Stimulated activated memory B cell treated with anti-CD40 and anti-IgM and Interleukin-4, amounts not matched to agents 10 μg/mL and 1 μg/mL and 100 μg/mL, for 72 hours (primary cell): ENCODE measurements at regions not wholly inside any gene's neighbourhood (a gene's known extent, or its start where the extent isn't known, plus 50 kb on each side); places are given as distances from the start of the nearest gene placed in this dataset.
"Not testable (repeated sequence)": the region's sequence is repeated elsewhere in the genome, so short reads cannot be mapped to it uniquely, and the experiment has no call there.

Source experiments
- ATAC-seq: fragments of 150-1000 bp; cut with Tn5 transposase; 2 replicates; pipeline ENCODE4 v1.10.0; 2021
- H3K27ac Mint-ChIP-seq: one replicate; pipeline ENCODE4 v1.8.0; 2022; ENCODE audit warnings: mild to moderate bottlenecking, mixed read lengths
- H3K27me3 Mint-ChIP-seq: one replicate; pipeline ENCODE4 v1.8.0; 2022; ENCODE audit warnings: mixed read lengths
- H3K36me3 Mint-ChIP-seq: one replicate; pipeline ENCODE4 v1.8.0; 2022; ENCODE audit warnings: mixed read lengths
- H3K4me1 Mint-ChIP-seq: one replicate; pipeline ENCODE4 v1.8.0; 2022; ENCODE audit warnings: mixed read lengths
- H3K4me3 Mint-ChIP-seq: one replicate; pipeline ENCODE4 v1.8.0; 2022; ENCODE audit warnings: mild to moderate bottlenecking, moderate library complexity, mixed read lengths
- H3K9me3 Mint-ChIP-seq: one replicate; pipeline ENCODE4 v1.8.0; 2022; ENCODE audit warnings: mixed read lengths

DNA sequence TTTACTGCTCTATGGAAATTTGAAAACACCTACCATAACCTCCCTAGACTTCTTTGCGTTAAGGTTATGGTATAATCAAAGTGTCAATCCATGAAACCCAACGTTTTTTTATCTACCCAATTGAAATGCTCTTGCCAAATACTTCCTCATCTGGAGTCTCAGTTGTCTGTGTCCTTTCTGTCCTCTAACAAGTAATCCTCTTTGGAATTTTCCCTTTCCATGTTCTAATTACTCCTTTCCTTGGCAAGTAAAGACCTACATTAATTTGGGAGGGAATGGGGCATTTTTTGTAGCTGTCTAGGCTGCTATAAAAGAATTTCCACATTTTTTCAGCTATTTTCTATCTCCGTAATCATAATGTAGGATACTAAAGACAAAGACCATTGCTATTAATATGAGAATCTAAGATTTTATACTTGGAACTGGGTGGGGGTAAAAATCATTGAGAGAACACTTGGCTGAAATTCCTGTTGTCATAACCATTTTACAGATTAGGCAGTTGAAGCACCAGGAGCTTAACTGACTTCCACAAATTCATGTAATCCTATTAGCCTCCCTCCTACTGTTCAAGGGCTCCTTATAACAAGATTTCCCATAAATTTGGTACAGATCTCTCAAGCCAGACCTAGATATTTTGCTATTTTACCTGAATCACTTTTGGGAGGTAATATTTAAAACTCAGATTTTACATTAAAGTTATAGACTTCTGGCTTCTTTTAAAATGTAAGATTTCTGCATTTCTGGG lies 1307.6 kb downstream of the XPNPEP1 start:
- H3K9me3 Mint-ChIP-seq: no peaks in the 10 kb centered on the region
- no peak for ATAC-seq
- H3K27me3 Mint-ChIP-seq: no peaks in the 10 kb centered on the region
- no peak overlapping the region for H3K4me3 Mint-ChIP-seq
- no peaks in the 10 kb centered on the region for H3K4me1 Mint-ChIP-seq
- no peak overlapping the region for H3K27ac Mint-ChIP-seq
- no peaks in the 10 kb centered on the region for H3K36me3 Mint-ChIP-seq

DNA sequence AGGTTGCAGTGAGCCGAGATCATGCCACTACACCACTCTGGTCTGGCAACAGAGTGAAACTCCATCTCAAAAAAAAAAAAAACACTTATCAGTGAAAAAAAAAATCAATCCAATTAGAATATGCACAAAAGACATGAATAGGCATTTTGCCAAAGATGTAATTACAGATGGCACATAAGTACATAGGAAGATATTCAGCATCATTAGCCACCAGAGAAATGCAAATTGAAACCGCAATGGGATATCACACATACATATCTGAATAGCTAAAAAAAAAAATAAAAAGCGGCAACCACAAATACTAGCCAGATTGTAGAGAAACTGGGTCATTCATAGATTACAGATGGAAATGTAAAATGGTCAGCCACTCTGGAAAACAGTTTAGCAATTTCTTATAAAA lies 1310.8 kb downstream of the XPNPEP1 start:
- peaks cover 11% of the 10 kb centered on the region for H3K27me3 Mint-ChIP-seq

DNA sequence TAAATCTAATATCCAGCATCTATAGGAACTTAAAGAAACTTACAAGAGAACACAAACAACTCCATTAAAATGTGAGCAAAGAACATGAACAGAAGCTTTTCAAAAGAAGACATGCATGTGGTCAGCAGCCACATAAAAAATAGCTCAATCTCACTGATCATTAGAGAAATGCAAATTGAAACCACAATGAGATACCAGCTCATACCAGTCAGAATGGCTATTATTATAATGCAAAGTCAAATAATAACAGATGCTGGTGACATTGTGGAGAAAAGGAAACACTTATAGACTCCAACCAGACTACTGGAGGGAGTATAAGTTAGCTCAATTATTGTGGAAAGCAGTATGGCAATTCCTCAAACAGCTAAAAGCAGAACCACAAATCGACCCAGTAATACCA lies 1314.5 kb downstream of the XPNPEP1 start:
- no peaks in the 10 kb centered on the region for H3K36me3 Mint-ChIP-seq
- H3K27ac Mint-ChIP-seq: no peak overlapping the region

More for the DNA sequence above, 1310.8 kb downstream of the XPNPEP1 start:
- no peaks in the 10 kb centered on the region for H3K4me1 Mint-ChIP-seq
- H3K36me3 Mint-ChIP-seq: no peaks in the 10 kb centered on the region
- ATAC-seq: no peak
- no peaks in the 10 kb centered on the region for H3K9me3 Mint-ChIP-seq
- H3K27ac Mint-ChIP-seq: no peak overlapping the region
- H3K4me3 Mint-ChIP-seq: no peak overlapping the region

DNA sequence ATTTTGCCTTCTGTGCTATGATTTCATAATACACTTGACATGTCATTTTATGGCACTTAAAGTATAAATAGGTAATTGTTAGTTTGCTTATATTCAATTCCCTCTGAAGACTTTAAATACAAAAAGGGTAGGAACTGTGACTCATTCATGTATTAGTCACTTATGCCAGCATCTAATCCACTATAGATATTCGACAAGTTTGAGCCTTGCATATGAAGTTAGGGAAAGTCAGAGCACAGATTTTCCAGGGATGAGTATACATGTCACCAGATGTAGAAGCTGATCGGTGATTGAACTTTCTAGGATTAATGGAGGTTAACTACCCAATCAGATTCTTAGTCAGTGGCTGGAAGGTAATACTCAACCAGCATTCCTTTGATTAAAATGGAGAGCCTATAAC lies 1321.5 kb downstream of the XPNPEP1 start:
- Mint-ChIP-seq H3K36me3 (no peaks in the 10 kb centered on the region), H3K4me1 (peaks cover 6% of the 10 kb centered on the region), H3K9me3 (no peaks in the 10 kb centered on the region), H3K4me3 (no peak overlapping the region), H3K27ac (no peak overlapping the region), H3K27me3 (peaks cover under 1% of the 10 kb centered on the region)
- ATAC-seq: no peak

More for the DNA sequence above, 1314.5 kb downstream of the XPNPEP1 start:
- Mint-ChIP-seq H3K4me3 (no peak overlapping the region), H3K4me1 (no peaks in the 10 kb centered on the region), H3K27me3 (peaks cover 17% of the 10 kb centered on the region), H3K9me3 (no peaks in the 10 kb centered on the region)
- no peak for ATAC-seq

DNA sequence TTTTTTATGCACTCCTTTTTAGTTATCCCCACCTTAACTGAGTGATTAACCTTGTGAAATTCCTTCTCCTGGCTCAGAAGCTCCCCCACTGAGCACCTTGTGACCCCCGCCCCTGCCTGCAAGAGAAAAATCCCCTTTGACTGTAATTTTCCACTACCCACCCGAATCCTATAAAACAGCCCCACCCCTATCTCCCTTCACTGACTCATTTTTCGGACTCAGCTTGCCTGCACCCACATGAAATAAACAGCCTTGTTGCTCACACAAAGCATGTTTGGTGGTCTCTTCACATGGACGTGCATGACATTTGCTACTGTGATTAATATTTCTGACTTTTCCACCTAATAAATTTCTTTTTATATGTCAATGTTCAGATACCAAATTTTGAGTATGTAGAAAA lies 1322.8 kb downstream of the XPNPEP1 start:
- H3K4me1 Mint-ChIP-seq, H3K9me3 Mint-ChIP-seq, H3K36me3 Mint-ChIP-seq, H3K27me3 Mint-ChIP-seq, ATAC-seq: not testable (repeated sequence)
- Mint-ChIP-seq H3K4me3 (peak overlapping the region; percentile 38), H3K27ac (peak overlapping the region; percentile 81)

DNA sequence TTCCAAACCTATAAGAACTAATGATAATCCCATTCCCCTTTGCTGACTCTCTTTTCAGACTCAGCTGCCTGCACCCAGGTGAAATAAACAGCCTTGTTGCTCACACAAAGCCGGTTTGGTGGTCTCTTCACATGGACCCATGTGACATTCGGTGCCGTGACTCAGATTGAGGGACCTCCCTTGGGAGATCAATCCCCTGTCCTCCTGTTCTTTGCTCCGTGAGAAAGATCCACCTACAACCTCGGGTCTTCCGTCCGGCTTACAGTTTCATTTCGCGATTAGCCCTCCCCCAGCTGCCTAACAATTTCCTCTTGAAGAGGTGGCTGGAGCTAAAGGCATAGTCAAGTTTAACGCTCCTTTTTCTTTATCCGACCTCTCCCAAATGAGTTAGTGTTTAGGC lies 1324.0 kb downstream of the XPNPEP1 start:
- not testable (repeated sequence) for H3K27me3 Mint-ChIP-seq, H3K9me3 Mint-ChIP-seq, H3K36me3 Mint-ChIP-seq, ATAC-seq
- peak overlapping the region; percentile 74 for H3K4me3 Mint-ChIP-seq
- H3K27ac Mint-ChIP-seq: peak overlapping the region; percentile 81
- peaks cover 20% of the 10 kb centered on the region for H3K4me1 Mint-ChIP-seq

DNA sequence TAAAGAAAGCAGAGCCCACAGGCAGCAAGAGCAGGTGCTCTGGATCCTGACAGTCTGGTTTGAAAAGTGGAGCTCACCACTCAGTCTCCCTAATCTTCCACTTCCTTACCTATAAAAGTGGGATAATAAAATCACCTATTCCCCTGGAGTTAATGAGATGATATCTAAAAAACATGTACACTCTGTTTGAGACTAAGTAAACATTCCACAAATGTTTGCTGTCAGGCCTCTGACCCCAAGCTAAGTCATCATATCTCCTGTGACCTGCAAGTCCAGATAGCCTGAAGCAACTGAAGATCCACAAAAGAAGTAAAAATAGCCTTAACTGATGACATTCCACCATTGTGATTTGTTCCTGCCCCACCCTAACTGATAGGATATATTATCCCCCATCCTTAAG lies 1324.5 kb downstream of the XPNPEP1 start:
- ATAC-seq: no peak
- Mint-ChIP-seq H3K4me1 (peaks cover 24% of the 10 kb centered on the region), H3K36me3 (no peaks in the 10 kb centered on the region), H3K27ac (peak overlapping the region; percentile 81), H3K4me3 (peak overlapping the region; percentile 74), H3K9me3 (no peaks in the 10 kb centered on the region), H3K27me3 (no peaks in the 10 kb centered on the region)

DNA sequence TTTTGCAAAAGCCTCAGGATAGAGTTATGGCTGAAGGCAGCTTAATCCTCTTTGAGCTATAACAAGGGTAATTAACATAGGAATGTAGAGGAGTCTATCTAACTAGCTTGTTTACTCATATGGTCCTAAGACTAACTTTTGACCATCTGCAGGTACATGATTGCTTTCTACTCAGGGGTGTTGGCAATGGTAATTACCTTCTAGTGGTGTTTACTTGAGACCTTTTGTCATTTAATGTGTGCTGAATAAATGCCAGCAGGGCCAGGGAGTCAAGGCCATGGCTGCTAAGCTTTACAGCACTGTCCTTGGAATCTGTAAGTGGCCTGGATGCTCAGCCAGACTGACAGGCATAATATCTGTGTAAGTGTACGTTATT lies 1325.0 kb downstream of the XPNPEP1 start:
- Mint-ChIP-seq H3K9me3 (no peaks in the 10 kb centered on the region), H3K4me3 (no peak overlapping the region), H3K27ac (no peak overlapping the region), H3K36me3 (no peaks in the 10 kb centered on the region), H3K4me1 (peaks cover 24% of the 10 kb centered on the region), H3K27me3 (no peaks in the 10 kb centered on the region)
- ATAC-seq: no peak

DNA sequence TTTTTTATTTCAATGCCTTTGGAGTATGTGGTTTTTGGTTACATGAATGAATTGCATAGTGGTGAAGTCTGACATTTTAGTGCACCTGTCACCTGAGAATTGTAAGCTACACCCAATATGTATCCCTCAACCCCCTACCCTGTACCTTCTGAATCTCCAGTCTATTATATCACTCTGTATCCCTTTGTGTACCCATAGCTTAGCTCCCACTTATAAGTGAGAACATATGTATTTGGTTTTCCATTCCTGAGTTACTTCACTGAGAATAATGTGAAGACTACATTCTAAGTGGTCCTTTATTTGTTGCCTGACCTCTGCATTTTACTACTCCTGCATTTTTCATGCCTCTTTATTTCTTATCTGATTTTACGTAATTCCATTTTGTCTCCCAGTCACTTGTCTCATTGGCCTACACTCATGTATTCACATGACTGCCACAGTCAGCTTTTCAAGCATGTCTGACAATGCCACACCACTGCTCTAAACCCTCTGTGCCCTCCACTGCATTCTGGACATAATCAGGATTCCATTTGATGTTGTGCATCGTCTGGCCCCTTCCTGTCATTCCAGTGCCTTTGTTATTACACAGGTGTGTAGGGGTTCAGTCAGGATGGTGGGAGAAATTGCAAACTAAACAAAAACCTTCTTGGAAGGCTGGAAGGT lies 1325.5 kb downstream of the XPNPEP1 start:
- no peak overlapping the region for H3K4me3 Mint-ChIP-seq
- no peaks in the 10 kb centered on the region for H3K9me3 Mint-ChIP-seq
- no peaks in the 10 kb centered on the region for H3K27me3 Mint-ChIP-seq
- H3K36me3 Mint-ChIP-seq: no peaks in the 10 kb centered on the region
- peaks cover 24% of the 10 kb centered on the region for H3K4me1 Mint-ChIP-seq
- no peak for ATAC-seq
- H3K27ac Mint-ChIP-seq: no peak overlapping the region

DNA sequence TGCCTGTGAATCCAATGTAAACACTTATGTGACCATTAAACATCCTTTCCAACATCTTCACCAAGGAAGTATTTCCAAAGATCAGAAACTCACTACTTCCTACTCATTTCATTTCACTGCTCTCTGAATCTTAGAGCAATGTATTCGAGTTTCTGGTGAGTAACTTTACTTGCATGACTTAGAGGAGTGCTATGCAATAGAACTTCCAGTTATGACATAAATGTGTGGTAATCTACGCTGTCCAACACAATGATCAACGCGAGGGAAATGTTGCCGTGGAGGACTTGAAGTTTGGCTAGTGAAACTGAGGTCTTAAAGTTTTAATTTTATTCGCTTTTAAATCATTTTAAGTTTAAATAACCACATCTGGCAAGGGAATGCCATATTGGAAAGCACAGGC lies 1326.3 kb downstream of the XPNPEP1 start:
- ATAC-seq: no peak
- H3K4me3 Mint-ChIP-seq: no peak overlapping the region
- no peak overlapping the region for H3K27ac Mint-ChIP-seq
- H3K27me3 Mint-ChIP-seq: no peaks in the 10 kb centered on the region
- peaks cover 24% of the 10 kb centered on the region for H3K4me1 Mint-ChIP-seq
- no peaks in the 10 kb centered on the region for H3K36me3 Mint-ChIP-seq
- no peaks in the 10 kb centered on the region for H3K9me3 Mint-ChIP-seq

DNA sequence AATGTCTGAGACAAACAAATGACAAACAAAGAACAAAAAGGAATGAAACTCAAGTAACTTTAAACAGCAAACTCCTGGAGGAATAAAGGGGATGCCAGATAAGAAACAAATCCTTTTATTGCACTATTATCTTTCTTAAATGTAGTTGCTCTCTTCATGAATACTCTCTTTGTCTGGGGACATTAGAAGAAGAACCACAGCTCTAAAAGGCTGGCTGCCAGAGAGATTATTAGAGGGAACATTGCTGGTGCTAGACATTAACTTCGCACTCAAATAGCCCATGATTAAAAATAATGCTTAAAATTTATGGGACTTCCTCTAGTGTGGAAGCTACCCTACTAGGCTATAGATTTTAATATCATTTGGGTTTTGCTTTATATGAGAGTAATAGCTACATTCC lies 1330.4 kb downstream of the XPNPEP1 start:
- Mint-ChIP-seq H3K4me1 (peaks cover 18% of the 10 kb centered on the region), H3K27me3 (no peaks in the 10 kb centered on the region), H3K27ac (no peak overlapping the region), H3K4me3 (no peak overlapping the region), H3K36me3 (no peaks in the 10 kb centered on the region), H3K9me3 (no peaks in the 10 kb centered on the region)
- ATAC-seq: no peak

DNA sequence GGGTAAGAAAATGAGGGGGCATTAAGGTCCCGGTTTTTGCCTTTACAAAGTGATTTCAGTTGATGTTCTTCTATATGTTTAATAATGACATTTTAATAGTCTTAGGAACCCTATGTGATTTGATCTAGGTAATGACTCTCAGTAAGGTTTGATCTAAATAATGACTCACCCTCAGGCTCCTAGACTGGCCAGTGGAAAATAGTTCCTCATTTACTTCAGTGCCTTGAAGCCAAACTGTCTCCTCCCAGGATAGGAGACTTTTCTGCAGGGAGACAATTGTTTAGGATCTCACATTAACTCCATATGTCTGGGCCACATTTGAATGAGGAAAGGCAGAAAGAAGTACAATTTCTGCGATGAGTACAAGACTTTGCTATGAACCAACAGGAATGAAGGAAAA lies 1331.9 kb downstream of the XPNPEP1 start:
- Mint-ChIP-seq H3K9me3 (no peaks in the 10 kb centered on the region), H3K4me3 (no peak overlapping the region), H3K27ac (no peak overlapping the region), H3K27me3 (no peaks in the 10 kb centered on the region), H3K36me3 (no peaks in the 10 kb centered on the region), H3K4me1 (peaks cover 18% of the 10 kb centered on the region)
- ATAC-seq: no peak

DNA sequence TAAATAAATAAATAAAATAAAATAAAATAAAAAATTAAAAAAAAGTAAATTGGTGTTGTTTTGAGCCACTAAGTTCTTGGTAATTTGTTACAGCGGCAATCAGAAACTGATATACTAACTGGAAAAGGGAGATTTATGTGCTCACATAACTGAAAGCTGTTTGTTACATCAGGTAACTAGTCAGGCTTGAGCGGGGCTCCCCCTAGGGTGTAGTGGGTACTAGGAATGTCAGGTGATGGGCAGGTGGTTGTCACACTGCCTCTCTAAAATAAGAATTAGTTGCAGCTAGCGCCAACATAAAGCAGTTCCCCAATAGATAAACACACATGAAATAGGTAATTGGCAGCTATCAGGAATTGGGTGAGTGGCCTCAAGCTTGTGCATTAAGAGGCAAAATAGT lies 1336.9 kb downstream of the XPNPEP1 start:
- Mint-ChIP-seq H3K9me3 (no peaks in the 10 kb centered on the region), H3K27me3 (no peaks in the 10 kb centered on the region), H3K4me3 (no peak overlapping the region), H3K4me1 (peaks cover 6% of the 10 kb centered on the region), H3K36me3 (no peaks in the 10 kb centered on the region), H3K27ac (no peak overlapping the region)
- ATAC-seq: no peak

DNA sequence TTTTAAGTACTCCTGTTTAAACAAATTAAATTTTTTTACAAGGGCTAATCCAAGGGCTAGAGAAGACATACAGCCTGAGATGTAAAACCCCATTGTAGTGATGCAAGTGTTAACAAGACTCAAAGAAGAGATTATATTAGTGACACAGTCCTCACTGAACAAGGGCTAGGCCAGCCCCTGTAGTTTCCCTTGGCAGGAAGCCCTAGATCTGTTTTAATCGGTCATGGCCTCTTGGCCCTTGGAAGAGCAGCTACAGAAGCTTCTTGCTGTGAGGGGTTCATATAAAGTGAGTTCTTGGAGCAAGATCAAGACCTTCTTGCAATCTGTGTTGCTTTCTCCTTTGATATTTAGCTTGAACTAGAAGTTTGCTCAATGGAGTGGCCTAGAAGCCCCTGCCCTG lies 1339.4 kb downstream of the XPNPEP1 start:
- Mint-ChIP-seq H3K36me3 (no peaks in the 10 kb centered on the region), H3K9me3 (no peaks in the 10 kb centered on the region), H3K27ac (no peak overlapping the region), H3K4me1 (peaks cover 6% of the 10 kb centered on the region), H3K27me3 (no peaks in the 10 kb centered on the region), H3K4me3 (no peak overlapping the region)
- ATAC-seq: no peak

DNA sequence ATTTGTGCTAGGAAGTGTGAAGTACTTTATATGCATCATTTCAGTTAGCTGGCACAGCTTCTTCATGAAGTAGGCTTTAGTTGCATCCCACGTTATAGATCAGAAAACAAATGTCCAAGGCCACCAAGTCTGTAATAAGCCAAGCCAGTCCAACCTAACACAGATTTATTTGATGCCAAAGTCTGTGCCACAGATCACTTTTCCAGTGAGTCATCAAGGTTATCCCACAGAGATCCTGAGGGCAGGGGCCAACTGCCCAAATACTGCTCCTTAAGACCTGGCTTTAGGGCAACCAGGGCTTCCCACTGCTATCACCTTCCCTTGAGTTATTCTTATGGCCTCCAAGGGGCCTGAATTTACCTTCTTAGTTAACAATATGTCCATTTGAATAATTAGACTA lies 1340.4 kb downstream of the XPNPEP1 start:
- H3K27ac Mint-ChIP-seq: no peak overlapping the region
- peaks cover 13% of the 10 kb centered on the region for H3K4me1 Mint-ChIP-seq
- H3K4me3 Mint-ChIP-seq: no peak overlapping the region
- H3K27me3 Mint-ChIP-seq: no peaks in the 10 kb centered on the region
- no peaks in the 10 kb centered on the region for H3K36me3 Mint-ChIP-seq
- no peaks in the 10 kb centered on the region for H3K9me3 Mint-ChIP-seq
- no peak for ATAC-seq

DNA sequence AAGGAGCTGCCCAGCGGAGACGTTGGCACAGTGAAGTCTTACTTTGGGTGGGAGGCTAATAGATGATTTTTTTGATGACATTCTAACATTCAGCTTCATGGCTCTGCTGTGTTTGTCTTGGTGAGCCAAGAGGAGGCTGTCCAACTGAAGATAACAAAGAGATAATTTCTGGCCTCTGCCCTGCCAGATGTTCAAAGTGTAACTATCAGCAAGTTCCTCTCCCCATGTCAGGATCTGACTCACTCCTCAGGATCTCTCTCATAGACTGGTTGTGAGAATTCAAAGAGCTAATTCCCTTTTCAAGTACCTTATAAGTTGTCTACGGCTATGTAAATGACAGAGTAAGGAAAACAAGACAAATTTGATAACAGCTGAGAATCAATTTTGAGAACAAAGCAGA lies 1340.9 kb downstream of the XPNPEP1 start:
- peaks cover 13% of the 10 kb centered on the region for H3K4me1 Mint-ChIP-seq
- H3K27ac Mint-ChIP-seq: no peak overlapping the region
- H3K27me3 Mint-ChIP-seq: no peaks in the 10 kb centered on the region
- no peak for ATAC-seq
- H3K4me3 Mint-ChIP-seq: no peak overlapping the region
- H3K9me3 Mint-ChIP-seq: no peaks in the 10 kb centered on the region
- H3K36me3 Mint-ChIP-seq: no peaks in the 10 kb centered on the region
